ACHN (cell line): ENCODE measurements at regions not wholly inside any gene's neighbourhood (a gene's known extent, or its start where the extent isn't known, plus 50 kb on each side); places are given as distances from the start of the nearest gene placed in this dataset.
A peak's percentile ranks its signal among the peaks of the same experiment; 100 is the strongest.
"Not testable (repeated sequence)": the region's sequence is repeated elsewhere in the genome, so short reads cannot be mapped to it uniquely, and the experiment has no call there.

ENCODE experiments used
- DNase-seq: peaks from one replicate; pipeline ENCODE4 v3.0.0-alpha.2; 2015
- in situ Hi-C: cut with HindIII; loops from 2 replicates; pipeline ENCODE4 v1.10.0; 2017; ENCODE audit warnings: low sequenced_read_pairs, low pct_ligation_motif_present, low pct_unique_long_range_greater_than_20kb

GRCh38 chr2:167767830-167768229, 479.6 kb downstream of the STK39 start:
- no peak for DNase-seq
- in situ Hi-C loops, result no loop called here

DNA sequence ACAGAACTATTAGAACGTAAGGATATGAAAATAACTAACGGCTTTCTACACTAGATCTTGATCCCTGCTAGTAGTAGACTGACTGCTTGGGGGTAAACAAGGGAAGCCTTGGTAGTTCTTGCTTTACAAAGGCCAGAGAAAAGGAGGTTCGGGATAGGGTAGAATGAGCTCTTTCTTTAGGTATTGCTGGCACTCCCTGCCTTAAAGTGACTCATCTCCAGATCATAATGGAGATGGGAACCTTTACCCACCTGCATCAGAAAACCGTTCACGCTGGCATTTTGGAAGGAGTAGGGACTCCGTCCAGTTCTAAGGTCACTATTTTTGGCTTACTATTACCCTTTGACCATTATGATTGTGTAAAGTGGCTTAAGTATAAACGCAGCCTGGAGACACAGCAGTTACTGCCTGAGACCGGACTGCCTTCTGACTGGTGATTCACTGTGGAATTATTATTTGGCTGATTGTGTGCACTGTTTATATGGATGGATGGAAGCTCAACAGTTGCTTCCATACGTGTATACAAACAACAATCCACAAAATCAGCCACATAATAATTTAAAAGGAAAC, 482.5 kb downstream of the STK39 start:
- DNase-seq, result no peak
- in situ Hi-C loops, result no loop called here

- no peak for DNase-seq
- in situ Hi-C loops, result no loop called here
Observed at GRCh38 chr2:167761465-167762136, 485.8 kb downstream of the STK39 start.

DNA sequence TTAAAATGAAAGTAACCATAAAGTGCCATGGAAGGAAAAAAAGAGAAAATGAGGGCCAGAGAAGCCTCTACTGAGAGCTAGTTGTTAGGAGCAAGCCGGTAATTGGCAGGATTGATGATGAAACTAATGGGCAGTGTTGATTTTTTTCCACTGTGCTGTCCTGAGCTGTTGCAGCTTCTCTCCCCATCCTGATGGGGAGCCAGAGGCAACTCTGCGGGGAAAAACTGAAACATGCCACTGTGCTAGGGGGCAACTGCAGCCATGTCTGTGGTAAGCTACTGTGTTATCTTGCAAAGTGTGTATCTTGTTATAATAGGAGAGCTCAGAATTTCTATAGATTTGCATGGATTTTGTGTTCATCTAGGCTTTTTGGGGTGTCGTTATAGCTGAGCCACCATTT, 487.9 kb downstream of the STK39 start:
- no peak for DNase-seq
- in situ Hi-C loops, result no loop called here

DNA sequence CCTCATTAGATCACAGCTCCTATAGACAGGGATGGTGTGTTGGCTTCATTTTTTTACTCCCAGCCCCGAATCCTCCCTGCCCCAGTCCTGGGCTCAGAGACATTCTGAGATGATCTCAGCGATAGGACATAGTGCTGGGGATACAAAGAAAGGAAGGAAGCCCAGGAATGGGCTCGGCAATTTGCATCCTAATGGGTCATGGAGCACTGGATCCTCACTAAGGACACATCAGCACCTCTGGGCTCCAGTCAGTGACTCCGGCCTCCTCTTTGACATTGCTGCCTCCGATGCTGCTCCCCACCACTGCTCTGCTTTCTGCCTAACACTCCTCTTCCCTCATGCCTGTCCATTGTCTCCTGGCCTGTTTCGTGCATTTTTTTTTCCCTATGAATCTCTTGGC, 489.1 kb downstream of the STK39 start:
- DNase-seq, result no peak
- in situ Hi-C loops, result no loop called here

DNA sequence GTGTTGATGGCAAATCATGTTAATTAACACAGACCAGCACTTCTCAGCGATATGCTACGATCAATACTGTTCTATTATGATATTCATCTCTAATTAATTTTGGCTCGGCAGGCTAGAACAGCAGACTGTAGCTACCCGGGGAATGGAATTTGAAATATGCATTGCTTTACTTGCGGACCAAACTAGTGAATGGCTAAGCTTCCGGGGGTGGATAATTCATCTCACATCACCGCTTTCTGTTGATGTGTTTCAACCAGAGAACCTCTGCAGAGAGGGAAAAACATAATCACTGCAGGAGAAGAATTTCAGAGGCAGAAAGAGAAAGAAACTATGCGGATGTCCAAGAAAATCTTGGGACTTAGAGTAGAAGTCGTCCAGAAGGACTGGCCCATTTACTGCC, 490.9 kb downstream of the STK39 start:
- DNase-seq, result peak; percentile 3
- in situ Hi-C loops, result no loop called here

DNA sequence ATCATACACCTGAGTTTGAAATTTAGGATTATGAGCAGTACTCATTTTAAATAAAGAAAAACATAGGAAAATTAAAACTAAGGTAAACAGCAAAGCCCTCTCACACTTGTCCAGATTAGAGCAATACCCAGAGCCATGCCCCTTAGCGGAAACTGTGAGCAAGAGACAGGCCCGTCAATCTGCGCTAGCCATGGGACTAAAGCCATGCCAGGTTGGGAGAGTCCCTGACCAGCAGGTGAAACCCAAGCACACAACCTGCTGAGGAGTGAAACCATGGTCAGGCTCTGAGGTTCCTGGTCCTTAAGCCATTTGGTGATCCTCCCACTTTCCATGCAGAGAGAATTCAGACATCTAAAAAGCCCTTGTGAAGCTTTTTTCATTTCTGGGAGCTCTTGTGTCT, 494.3 kb downstream of the STK39 start:
- in situ Hi-C loops, result no loop called here
- DNase-seq, result no peak

DNA sequence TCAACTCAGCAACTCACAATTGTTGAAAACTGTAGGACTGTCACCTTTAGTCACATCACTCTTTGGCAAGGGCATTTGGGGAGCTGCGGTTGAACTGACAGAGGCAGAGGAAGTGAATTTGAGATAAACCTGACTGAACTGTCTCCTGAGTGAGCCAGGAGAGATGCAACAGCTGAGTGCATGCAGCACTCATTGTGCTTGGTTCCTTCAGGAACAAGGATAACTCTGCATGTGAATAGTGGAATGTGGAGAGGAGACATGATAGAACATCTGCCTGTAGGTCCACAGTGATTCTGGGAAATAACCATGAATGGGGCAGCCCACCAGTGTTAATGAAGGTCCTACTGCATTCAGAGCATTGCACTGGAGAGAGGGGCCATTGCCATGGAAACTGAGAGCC, 494.7 kb downstream of the STK39 start:
- in situ Hi-C loops, result no loop called here
- no peak for DNase-seq

- in situ Hi-C loops, result no loop called here
- DNase-seq, result no peak
Observed at GRCh38 chr2:167750675-167751074, 496.7 kb downstream of the STK39 start.

- no peak for DNase-seq
- in situ Hi-C loops, result no loop called here
Observed at GRCh38 chr2:167749660-167750059, 497.7 kb downstream of the STK39 start.

GRCh38 chr2:167749016-167749415, 498.4 kb downstream of the STK39 start:
- DNase-seq, result no peak
- in situ Hi-C loops, result no loop called here

- in situ Hi-C loops, result no loop called here
- DNase-seq, result no peak
Observed at GRCh38 chr2:167748536-167748935, 498.9 kb downstream of the STK39 start.

- DNase-seq, result no peak
- in situ Hi-C loops, result no loop called here
Observed at GRCh38 chr2:167745667-167746066, 501.7 kb downstream of the STK39 start.

DNA sequence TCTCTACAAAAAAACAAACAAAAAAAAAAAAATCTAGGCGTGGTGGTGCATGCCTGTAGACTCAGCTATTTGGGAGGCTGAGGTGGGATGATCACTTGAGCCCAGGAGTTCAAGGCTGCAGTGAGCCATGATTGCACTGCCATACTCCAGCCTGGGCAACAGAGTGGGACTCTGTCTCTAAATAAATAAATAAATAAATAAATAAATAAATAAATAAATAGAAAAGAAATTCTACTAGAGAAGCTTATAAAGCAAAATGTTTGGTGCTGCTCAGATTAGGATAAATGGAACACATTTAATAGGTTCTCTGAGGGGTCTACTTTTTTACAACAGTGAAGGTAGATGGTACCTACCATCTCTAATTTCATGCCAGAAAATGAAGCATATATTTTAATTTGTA, 507.5 kb downstream of the STK39 start:
- in situ Hi-C loops, DNase-seq: not testable (repeated sequence)

- in situ Hi-C loops, result no loop called here
- no peak for DNase-seq
Observed at GRCh38 chr2:167733747-167734146, 513.6 kb downstream of the STK39 start.

DNA sequence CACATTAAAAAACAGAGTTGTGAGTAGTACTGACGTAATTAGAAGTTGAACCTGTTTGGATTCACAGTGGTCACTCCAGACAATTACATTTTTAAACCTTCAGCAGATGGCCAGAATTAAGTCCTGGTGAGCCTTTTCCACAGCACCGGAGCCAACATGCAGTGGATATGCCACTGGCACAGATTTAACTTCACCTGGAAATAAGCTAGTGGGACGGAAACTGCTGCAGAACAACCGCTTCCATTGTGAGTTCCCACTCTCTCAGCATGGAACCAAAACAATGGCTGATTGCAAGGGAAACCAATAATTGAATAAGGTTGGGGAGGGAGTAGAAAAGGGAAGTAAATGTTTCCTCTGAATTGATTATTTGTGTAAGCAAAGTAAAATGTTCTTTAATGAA, 515.1 kb downstream of the STK39 start:
- DNase-seq, result no peak
- in situ Hi-C loops, result no loop called here

DNA sequence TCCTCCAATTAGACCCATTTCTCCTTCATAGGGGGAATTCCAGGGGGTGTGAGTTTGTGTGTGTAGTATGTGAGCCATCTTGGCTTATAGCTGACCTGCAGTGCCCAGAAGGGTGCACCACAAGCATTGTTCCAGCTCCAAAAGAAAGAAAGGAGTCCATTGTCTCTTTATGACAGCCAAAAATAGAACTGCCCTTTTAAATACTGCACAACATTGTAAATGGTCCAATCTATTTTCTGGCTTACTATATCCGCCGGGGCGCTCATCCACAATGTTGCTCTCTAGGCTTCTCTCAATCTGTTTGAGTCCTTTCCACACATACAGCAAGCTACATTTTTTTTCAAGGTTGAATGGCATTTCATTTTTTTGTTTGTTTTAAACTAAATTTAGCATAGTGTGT, 517.5 kb downstream of the STK39 start:
- no peak for DNase-seq
- in situ Hi-C loops, result no loop called here

- in situ Hi-C loops, result no loop called here
- no peak for DNase-seq
Observed at GRCh38 chr2:167726788-167727187, 520.6 kb downstream of the STK39 start.

DNA sequence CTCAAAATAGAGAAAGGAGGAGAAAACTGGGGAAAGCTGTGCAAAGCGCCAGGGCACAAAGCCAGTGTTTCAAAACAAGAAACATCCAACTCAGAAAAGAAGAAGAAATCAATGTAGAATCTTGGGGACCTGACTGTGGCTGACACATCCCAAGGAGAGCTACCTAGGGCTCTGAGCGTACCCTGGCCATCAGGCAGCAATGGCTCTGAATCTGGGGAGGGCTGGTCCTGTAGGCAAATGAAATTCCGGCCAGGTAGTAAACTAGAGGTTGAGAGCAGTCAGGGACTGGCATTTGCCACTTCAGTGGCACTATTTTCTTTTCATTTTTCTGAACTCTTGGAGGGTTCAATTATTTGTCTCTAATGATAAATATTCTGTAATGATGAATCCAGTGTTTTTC, 525.8 kb downstream of the STK39 start:
- no peak for DNase-seq
- in situ Hi-C loops, result no loop called here

- in situ Hi-C loops, result no loop called here
- DNase-seq, result no peak
Observed at GRCh38 chr2:167719410-167719809, 528.0 kb downstream of the STK39 start.

GRCh38 chr2:167718560-167718959, 528.8 kb downstream of the STK39 start:
- no peak for DNase-seq
- in situ Hi-C loops, result no loop called here
